ENCODE measurements at regions not wholly inside any gene's neighbourhood (a gene's known extent, or its start where the extent isn't known, plus 50 kb on each side); places are given as distances from the start of the nearest gene placed in this dataset.

DNA sequence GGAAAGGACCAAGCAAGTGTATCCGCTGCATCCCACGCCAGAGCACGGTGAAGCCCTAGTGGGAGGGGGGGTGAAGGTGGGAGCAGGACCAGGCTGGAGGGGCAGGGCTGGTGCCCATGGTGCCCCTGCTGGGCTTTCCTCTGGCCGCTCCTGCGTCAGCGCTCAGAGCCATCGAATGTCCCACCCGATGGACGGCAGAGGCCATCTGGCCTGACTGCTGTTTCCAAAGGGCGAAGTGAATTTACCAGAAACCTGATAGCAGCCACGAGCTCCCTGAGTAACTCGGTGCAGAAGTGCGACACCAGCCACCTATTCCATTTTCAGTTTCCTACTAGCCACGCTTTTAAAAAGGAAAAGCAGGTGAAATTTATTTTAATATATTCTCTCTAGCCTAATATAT, 203.6 kb upstream of the CIBAR2 start:
- TF ChIP-seq ELF3 (CRISPR knock-in tag; IDR thresholded peaks at IDR 0.05) (no peak), SMC3 (IDR thresholded peaks at IDR 0.05; ENCODE audit: low read length) (no peak), KDM4B (CRISPR knock-in tag; IDR thresholded peaks at IDR 0.05) (no peak), ZFX (CRISPR knock-in tag; IDR thresholded peaks at IDR 0.05; ENCODE audit: low read depth) (no peak)
- TF ChIP-seq, protein P1, sequence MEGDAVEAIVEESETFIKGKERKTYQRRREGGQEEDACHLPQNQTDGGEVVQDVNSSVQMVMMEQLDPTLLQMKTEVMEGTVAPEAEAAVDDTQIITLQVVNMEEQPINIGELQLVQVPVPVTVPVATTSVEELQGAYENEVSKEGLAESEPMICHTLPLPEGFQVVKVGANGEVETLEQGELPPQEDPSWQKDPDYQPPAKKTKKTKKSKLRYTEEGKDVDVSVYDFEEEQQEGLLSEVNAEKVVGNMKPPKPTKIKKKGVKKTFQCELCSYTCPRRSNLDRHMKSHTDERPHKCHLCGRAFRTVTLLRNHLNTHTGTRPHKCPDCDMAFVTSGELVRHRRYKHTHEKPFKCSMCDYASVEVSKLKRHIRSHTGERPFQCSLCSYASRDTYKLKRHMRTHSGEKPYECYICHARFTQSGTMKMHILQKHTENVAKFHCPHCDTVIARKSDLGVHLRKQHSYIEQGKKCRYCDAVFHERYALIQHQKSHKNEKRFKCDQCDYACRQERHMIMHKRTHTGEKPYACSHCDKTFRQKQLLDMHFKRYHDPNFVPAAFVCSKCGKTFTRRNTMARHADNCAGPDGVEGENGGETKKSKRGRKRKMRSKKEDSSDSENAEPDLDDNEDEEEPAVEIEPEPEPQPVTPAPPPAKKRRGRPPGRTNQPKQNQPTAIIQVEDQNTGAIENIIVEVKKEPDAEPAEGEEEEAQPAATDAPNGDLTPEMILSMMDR (CRISPR knock-in tag; IDR thresholded peaks at IDR 0.05): no peak
- TF ChIP-seq, protein P2, sequence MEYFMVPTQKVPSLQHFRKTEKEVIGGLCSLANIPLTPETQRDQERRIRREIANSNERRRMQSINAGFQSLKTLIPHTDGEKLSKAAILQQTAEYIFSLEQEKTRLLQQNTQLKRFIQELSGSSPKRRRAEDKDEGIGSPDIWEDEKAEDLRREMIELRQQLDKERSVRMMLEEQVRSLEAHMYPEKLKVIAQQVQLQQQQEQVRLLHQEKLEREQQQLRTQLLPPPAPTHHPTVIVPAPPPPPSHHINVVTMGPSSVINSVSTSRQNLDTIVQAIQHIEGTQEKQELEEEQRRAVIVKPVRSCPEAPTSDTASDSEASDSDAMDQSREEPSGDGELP (IDR thresholded peaks at IDR 0.05; ENCODE audit: borderline replicate concordance, low read depth): no peak
